H54 (cell line): ENCODE measurements at regions not wholly inside any gene's neighbourhood (a gene's known extent, or its start where the extent isn't known, plus 50 kb on each side); places are given as distances from the start of the nearest gene placed in this dataset.
"Not testable (repeated sequence)": the region's sequence is repeated elsewhere in the genome, so short reads cannot be mapped to it uniquely, and the experiment has no call there.

ENCODE experiments used
- DNase-seq: peaks from one replicate; pipeline ENCODE4 v3.0.0; 2011; ENCODE audit warnings: low spot score, mixed read lengths; ENCODE audit not compliant: insufficient read length
- FAIRE-seq: peaks from 3 replicates; lab custom pipeline; 2011; peaks lifted over from hg19 to GRCh38; lab: Jason Lieb, UNC
- POLR2A ChIP-seq: IDR thresholded peaks from 2 replicates; pipeline ENCODE4 v1.6.1; 2011; ENCODE audit warnings: low read depth, mild to moderate bottlenecking, low read length

DNA sequence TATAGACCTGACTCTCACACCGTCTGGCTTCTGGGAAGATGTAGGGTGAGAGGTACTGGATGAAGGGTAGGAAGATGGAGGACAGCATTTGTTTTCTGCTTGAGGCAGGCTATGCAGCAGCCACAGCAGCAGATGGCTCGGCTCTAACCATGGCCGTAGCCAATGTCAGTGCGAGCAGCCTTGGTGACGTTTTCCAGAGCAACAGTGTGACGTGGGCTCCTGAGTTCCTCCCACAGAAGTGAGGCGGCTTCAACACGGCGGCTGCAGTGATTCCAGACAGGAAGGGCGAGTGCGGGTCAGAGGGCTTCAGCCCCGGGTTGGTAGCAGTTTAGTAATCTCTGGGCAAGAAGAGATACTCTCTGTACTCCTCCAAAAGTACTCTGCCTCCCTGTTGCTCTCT, 133.0 kb upstream of the MYT1L start:
- DNase-seq (no peak), FAIRE-seq (no peak)
- no peak for TF ChIP-seq POLR2A

DNA sequence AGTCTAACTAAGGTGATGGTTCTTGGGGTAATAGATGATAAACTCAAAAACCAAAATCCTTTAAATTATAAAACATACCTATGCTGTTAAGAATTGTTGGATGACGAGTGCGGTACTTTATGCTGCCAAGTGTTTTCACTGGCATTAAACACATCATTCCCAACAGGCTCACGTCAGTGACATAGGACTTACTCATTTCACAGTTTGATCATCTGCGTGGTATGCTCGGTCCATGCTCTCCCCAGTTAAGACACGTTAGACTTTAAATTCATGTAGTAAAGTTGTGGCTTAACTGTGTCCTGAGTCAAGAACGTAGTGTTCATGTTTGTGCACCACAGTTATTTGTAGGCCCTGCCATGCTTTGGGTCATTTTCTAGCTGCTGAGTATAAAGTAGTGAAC, 125.6 kb upstream of the MYT1L start:
- TF ChIP-seq POLR2A: no peak
- FAIRE-seq: no peak
- DNase-seq: no peak

DNA sequence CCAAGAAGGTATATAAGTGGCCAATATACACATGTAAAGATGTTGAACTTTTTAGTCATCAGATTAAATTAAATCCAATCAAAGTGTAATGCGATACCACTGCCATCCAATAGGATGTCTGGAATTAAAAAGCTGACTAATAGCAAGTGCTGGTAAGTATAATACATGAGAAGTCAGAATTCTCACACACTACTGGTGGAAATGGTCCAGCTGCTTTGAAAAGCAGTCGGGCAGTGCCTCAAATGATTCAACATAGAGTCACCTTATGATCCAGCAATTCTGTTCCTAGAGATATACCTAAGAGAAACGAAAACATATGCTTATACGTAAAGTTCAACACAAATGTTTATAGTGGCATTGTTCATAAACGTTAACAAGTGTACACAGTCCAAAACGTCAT, 124.1 kb upstream of the MYT1L start:
- DNase-seq: no peak
- no peak for TF ChIP-seq POLR2A

DNA sequence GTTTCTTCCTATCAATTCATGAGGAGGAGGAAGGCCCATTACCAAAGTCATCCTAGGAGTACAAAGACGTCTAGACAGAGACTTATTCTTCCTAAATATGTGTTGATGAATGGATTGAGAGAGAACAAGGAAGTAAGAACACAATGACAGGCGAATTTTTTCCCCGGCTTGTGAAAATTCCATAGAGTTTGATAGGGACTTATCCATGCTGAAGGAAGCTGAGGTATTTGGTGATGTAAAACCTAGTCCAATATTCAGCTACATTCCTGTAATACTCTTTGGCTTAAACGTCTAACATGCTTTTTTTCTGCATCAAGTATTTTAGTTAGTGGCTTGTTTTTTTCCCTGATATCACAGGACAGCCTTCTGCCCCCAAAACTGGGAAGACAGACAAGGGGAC, 121.9 kb upstream of the MYT1L start:
- FAIRE-seq: no peak
- TF ChIP-seq POLR2A: no peak

More for the DNA sequence above, 124.1 kb upstream of the MYT1L start:
- FAIRE-seq: no peak

DNA sequence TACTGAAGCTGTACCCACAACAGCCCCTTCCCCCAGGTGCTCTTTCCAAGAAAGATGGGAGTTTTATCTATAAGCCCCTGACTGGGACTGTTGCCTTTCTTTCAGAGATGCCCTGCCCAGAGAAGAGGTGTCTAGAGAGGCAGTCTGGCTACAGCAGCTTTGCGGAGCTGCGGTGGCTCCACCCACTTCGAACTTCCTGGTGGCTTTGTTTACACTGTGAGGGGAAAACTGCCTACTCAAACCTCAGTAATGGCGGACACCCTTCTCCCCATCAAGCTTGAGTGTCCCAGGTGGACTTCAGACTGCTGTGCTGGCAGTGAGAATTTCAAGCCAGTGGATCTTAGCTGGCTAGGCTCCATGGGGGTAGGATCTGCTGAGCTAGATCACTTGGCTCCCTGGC, 120.2 kb upstream of the MYT1L start:
- not testable (repeated sequence) for DNase-seq, FAIRE-seq

More for the DNA sequence above, 121.9 kb upstream of the MYT1L start:
- no peak for DNase-seq

DNA sequence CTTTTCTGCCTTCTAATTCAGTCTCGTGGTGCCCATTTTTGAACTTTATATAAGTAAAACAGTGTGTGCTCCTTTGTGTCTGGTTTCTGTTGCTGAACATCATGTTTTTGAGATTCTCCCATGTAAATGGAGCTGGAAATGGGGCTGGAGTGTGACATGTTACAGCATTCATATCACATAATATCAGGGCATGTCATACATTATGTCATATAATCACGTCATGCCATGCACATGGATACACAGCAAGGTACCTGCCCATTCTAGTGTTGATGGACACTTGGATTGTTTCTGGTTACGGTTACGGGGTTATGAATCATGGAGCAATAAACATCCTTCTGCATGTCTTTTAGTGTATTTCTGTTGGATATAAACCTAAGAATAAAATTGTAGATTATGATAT, 117.1 kb upstream of the MYT1L start:
- TF ChIP-seq POLR2A: no peak
- no peak for FAIRE-seq
- no peak for DNase-seq

DNA sequence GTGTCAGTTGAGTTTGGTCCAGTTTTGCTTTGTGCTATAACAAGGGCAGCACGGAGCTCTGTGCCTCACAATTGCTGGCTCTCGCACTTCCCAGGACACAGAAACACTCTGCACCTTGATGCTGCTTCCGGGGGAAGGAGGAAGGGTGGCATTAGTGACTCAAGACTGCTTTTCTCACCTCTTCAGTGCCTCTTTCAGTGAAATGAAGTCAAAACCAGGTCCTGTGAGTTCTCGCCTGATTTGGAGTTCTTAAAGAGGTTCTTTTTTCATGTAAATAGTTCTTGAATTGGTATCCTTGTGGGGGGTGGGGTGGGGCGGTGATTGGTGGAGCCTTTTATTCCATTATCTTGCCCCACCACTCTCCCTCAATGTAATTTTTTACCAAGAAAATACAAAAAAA, 91.5 kb upstream of the MYT1L start:
- TF ChIP-seq POLR2A: no peak

DNA sequence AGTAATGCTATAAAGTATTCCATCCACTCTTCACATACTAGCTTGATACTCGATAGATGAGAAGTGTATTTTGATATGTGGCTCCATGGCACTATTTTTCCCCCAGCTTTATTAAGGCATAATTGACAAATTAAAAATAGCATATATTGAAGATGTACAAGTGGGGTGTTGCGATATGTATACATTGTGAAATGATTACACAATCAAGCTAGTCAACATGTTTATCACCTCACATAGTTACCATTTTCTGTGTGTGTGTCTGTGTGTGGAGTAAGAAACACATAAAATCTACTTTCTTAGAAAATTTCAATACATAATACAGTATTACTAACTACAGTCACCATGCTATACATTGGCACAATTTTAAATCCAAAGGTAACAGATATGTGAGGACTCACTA, 82.5 kb upstream of the MYT1L start:
- FAIRE-seq: no peak
- DNase-seq: no peak

More for the DNA sequence above, 91.5 kb upstream of the MYT1L start:
- DNase-seq (no peak), FAIRE-seq (no peak)

DNA sequence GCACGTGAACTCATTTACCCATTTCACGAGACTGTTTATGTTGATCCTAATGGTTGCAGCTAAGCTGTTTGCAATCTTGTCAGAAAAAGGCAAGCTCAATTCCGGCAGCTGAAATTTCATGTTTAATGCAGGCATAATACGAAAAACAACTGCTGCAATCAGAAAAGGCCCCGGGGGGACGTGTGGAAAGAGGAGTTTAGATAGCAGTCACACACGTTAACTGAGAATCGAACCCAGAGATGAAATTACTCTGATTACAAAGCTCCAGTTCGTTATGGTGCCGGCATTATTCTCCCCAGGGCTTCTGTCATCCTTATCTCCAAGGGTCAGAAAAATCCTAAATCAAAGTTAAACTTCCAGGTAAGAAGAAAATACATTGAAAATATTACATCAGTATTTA, 79.9 kb upstream of the MYT1L start:
- DNase-seq: no peak
- no peak for TF ChIP-seq POLR2A
- FAIRE-seq: no peak

More for the DNA sequence above, 82.5 kb upstream of the MYT1L start:
- TF ChIP-seq POLR2A: no peak

DNA sequence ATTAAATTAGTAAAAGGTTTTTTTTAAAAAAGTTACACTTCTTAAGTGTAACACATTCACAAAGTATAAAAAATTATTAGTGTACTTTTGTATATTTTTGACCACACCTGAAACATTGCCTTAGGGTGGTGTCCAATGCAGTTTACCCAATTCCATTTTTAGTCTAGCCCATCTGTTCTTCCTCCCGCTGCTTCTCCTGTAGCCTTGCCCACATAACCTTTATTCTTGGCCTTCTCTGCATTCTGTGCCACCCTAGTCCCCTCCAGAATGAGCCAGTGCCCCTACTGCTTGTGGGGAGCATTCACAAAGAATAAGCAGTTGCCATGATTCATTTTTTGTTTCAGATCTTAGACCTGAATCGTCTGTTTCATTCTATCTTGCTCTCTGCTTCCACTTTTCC, 78.4 kb upstream of the MYT1L start:
- no peak for TF ChIP-seq POLR2A
- DNase-seq (no peak), FAIRE-seq (no peak)

DNA sequence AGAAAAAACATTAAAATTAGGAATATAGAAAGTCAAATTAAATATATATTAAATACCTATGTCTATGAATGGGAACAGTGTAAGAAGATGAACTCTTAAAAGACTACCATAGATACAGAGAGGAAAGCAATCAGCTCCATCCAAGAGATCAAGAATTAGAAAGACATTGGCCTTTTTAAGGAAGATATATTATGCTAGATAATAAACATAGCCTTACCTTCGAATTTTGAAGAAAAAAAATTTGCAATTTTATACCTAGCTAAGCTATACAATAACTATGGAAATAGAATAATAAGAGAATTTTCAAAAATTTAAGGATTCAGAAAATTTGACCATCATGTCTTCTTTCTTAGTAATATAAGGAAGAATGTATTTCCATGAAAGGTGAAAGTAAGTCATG, 74.7 kb upstream of the MYT1L start:
- no peak for DNase-seq
- no peak for TF ChIP-seq POLR2A
- FAIRE-seq: no peak

DNA sequence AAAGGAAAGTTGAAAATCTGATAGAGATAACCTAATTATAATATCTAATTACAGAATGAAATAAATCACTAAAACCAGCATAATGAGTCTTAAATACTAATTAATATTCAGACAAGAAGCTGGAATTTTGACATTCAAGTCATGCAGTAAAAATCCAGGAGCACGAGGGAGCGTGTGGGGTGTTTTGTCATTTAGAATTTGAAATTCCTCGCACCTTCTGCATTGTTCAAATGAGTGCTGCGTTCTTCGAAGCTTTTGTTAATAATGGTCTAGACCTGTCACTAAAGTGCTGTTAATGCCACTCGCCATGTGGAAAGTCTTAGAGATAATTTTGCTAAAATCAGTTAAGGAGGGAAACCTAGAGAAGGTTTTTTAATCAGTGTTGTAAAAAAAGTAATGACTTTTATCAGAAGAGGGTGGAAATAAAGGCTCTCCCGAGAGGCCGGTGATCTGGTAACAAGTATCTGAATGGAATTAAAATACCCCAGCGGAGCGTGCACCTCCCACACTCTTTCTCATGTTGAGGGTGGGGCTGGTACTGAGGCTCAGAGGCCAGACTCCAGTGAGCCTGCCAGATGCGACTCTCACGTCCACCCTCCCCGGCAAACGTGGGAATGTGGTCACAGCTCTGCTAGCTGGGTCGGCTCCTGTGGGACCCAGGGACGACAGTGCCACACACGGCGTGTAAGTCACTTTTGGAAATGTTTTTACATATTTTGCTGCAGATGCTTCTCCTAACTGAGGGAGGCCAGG, 69.4 kb upstream of the MYT1L start:
- no peak for FAIRE-seq
- no peak for TF ChIP-seq POLR2A
- DNase-seq: no peak

DNA sequence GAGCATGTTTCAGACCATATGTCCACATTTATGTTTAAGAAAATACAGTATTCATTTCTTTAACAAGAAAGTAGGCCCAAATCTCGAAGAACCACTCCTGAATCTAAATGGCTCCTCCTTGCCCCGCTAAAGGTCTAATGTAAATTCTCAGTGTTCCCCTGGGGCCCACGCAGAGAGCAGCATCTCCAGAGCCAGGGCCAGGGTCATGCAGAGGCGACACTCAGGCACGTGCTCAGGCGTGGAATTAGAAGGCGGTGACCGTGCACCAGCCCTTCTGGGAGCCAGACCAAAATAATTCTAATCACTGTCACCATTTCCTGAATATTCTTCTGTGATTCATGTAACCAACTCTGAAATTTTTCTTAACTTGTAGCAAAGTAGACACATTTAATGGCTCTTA, 68.3 kb upstream of the MYT1L start:
- no peak for FAIRE-seq
- DNase-seq: no peak
- no peak for TF ChIP-seq POLR2A

DNA sequence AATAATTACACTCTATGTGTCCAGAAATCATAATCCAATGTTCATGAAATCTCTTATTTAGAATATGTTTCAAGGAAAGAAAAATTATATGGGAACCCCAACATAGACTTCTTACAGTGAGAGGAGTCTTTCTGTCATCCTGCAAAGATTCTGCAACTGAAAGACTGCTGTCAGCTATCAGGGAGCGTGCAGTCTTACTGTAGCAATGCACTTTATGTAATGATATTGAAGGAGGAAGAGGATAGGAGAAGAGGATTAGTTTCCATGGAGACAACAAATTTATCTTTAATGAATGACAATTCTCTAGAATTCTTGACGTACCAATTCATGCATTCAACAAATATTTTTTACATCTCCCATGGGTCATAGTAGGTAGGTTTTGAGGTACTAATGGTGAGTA, 61.3 kb upstream of the MYT1L start:
- DNase-seq: no peak
- no peak for FAIRE-seq
- no peak for TF ChIP-seq POLR2A

DNA sequence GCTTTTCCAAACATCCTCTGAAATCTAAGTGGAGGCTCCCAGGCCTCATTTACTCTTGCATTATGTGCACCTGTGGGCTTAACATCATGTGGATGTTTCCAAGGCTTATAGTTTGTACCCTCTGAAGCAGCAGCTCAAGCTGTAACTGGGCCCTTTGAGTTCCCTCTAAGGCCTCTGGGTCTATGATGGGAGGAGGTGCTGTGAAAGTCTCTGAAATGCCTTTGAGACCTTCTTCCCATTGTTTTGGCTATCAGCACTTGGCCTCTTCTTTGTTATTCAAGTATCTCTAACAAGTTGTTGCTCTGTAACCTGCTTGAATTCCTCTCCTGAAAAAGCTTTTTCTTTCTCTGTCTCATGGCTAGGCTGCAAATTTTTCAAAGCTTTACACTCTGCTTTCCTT, 58.1 kb upstream of the MYT1L start:
- no peak for FAIRE-seq
- no peak for TF ChIP-seq POLR2A
- no peak for DNase-seq
